Activated CD4-positive, CD25-positive, alpha-beta regulatory T cell treated with anti-CD3 and anti-CD28 coated beads, Interleukin-2, amount 50 U/mL, for 16 hours (primary cell): ENCODE measurements at regions not wholly inside any gene's neighbourhood (a gene's known extent, or its start where the extent isn't known, plus 50 kb on each side); places are given as distances from the start of the nearest gene placed in this dataset.
"Not testable (repeated sequence)": the region's sequence is repeated elsewhere in the genome, so short reads cannot be mapped to it uniquely, and the experiment has no call there.

ENCODE experiments used
- DNase-seq: peaks from one replicate; pipeline ENCODE4 v3.0.0-alpha.2; 2020; ENCODE audit warnings: low read depth, low spot score

GRCh38 chr21:28590676-28591075 is 402.0 kb downstream of the LTN1 start:
- no peak for DNase-seq

- no peak for DNase-seq
Observed at GRCh38 chr21:28590026-28590425, 402.7 kb downstream of the LTN1 start.

DNA sequence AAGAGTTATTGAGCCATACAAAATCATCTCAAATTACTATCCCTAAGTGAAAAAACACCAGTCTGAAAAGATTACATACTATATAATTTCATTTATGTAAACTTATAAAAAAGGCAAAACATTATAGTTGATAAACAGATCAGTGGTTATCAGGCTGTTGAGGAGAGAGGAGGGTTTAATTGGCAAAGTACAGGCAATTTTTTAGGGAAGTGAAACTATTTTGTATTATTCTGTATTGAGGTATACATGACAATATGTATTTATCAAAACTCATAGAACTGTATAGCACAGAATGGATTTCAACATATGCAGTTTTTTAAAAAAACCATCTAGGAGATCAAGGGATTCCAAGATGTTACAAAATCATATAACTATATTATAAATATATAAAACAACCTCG is 403.7 kb downstream of the LTN1 start:
- no peak for DNase-seq

GRCh38 chr21:28587748-28588147 is 404.9 kb downstream of the LTN1 start:
- DNase-seq, result no peak

DNA sequence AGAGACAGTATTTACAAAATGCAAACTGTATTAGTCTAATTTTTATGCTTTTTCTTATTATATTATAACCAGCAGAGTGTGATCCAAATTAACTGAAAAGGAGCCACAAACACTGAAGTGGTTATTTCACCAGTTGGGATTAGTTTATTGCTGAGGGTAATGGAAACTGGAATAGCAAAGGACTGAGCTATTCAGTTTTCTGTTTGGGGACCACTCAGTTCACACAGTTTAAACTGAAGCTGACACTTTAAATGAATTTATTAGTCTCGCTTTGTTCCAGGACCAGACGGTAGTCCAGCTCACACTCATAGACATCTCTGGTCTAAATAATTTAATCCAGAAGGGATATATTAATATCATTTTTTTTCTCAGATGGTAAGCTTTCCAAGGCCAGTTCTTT is 410.7 kb downstream of the LTN1 start:
- DNase-seq, result no peak

- not testable (repeated sequence) for DNase-seq
Observed at GRCh38 chr21:28581311-28581731, 411.4 kb downstream of the LTN1 start.

- DNase-seq, result no peak
Observed at GRCh38 chr21:28580585-28580984, 412.1 kb downstream of the LTN1 start.

GRCh38 chr21:28579986-28580550 is 412.6 kb downstream of the LTN1 start:
- DNase-seq, result no peak

- no peak for DNase-seq
Observed at GRCh38 chr21:28568692-28569091, 424.0 kb downstream of the LTN1 start.

- DNase-seq, result not testable (repeated sequence)
Observed at GRCh38 chr21:28563933-28564332, 428.7 kb downstream of the LTN1 start.

DNA sequence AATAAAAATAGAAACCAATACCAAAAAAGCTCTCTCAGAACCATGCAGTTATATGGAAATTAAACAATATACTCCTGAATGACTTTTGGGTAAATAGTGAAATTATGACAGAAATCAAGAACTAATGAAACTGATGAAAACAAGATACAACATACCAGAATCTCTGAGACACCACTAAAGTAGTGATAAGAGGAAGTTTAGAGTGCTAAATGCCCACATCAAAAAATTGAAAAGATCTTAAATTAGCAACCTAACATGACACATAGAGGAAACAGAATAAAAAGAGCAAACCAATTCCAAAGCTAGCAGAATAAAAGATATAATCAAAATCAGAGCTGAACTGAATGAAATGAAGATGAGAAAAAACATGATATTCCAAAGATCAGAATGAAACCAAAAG is 430.9 kb downstream of the LTN1 start:
- no peak for DNase-seq

GRCh38 chr21:28554660-28555475 is 437.8 kb downstream of the LTN1 start:
- no peak for DNase-seq

GRCh38 chr21:28550057-28550825 is 442.4 kb downstream of the LTN1 start:
- DNase-seq, result no peak

GRCh38 chr21:28548291-28548690 is 444.4 kb downstream of the LTN1 start:
- DNase-seq, result no peak

DNA sequence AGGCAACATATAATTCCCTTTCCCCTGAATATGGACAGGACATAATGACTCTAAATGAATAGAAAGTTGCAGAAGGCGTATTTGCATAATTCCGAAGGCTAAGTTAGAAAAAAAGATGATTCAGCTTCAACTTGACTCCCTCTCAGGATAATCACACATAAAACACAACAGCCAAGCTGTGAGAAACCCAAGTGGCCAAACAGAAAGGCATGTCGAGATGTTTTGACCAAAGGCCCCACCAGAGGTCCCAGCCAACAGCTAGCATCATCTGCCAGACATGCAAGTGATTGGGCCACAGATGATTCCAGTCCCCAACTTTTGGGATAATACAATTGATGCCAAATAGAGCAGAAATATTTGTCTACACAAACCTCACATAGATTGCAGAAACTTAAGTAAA is 444.9 kb downstream of the LTN1 start:
- no peak for DNase-seq

- no peak for DNase-seq
Observed at GRCh38 chr21:28543975-28544374, 448.7 kb downstream of the LTN1 start.

DNA sequence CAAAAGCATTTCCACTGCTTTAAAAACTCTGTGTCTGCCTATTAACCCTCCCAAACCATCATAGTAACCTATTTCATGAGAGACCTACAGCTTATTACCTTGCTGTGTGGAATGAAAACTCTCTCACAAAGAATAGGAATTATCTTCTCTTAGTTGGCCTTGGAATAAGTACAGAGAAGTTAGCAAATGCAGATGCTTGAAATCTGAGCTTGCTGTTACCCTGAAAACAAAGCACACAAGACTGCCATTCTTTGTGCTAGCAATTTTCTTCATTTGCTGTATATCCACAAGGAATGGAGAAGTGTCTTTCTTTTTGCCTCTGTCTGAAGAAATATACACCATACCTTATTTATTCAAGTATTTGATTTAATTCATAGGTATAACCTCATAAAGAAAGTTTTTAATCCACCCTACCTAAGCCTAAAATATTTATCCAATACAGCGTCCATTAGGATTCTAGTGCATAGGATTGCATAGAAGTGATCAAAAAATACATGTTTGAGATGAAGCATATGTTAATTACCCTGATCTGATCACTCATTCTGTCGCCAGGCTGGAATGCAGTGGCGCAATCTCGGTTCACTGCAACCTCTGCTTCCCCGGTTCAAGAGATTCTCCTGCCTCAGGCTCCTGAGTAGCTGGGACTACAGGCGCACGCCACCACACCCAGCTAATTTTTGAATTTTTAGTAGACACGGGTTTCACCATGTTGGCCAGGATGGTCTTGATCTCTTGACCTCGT is 451.1 kb downstream of the LTN1 start:
- no peak for DNase-seq

GRCh38 chr21:28540514-28540913 is 452.2 kb downstream of the LTN1 start:
- DNase-seq, result no peak

DNA sequence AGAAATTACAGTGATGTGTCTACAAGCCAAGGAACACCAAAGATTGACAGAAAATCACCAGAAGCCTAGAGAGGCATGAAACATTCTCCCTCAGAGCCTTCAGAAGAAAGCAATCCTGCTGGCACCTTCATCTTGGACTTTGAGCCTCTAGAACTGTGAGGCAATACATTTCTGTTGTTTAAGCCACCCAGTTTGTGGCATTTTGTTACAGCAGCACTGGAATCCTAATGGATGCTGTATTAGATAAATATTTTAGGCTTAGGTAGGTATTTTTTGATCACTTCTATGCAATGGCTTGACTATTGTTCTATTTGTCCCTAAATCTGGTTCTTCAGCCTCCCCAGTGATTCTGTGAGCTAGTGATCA is 453.1 kb downstream of the LTN1 start:
- DNase-seq, result no peak

DNA sequence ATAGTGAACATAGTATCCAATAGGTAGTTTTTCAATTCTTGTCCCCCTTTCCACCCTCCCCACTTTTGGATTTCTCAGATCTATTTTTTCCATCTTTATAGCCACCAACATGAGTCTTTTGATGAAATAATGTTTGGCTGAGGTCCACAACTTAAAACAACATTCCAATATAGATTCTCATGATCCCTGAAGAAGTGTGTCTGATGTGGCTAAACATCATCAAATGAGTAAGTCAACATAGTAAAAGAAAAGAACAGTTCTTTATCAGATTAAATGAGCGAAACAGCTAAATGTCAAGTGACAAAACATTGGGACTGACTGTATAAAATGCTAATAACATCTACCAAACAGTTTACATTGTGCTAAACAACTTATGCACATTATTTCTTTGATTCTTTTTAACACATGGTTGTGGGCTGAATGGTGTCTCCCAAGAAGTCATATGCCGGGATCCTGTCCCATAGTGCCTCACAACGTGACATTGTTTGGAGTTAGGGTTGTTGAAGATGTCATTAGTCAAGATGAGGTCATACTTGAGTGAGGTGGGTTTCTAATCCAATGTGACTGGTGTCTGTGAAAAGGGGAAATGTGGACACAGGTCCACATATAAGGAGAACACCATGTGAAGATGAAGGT is 453.6 kb downstream of the LTN1 start:
- DNase-seq, result no peak

DNA sequence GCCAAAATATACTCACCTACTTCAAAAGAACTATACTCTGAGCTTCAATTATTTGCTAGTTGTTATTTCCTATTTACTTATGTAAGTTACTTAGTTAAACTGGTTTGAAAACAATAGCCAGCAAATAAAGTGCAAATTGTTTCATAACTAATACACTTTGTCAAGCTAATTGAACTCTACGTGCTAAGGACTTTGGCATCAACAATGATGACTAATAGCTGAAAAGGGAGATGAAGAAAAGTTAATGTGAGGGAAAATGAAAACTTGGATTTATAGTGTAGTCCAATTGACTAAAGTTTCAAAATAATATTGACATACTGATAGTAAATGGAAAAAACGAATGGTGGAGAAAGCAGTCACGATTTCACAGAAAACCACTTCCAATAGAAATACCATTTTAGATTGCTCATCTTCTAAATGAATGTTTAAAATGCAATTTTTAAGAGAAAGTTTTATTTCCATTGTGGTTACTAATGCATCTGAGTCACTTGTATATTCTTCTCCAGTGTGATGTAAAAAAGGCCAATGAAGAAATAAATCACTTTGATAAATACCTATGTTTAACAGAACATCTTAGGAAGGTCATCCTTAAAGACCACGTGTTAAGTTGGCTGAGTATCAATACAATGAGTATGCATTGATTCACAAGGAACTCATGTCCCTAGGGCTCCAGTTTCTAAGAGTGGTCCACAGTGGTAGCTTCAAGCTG is 455.2 kb downstream of the LTN1 start:
- DNase-seq, result no peak
